ENCODE measurements at regions not wholly inside any gene's neighbourhood (a gene's known extent, or its start where the extent isn't known, plus 50 kb on each side); places are given as distances from the start of the nearest gene placed in this dataset.
"Not testable (repeated sequence)": the region's sequence is repeated elsewhere in the genome, so short reads cannot be mapped to it uniquely, and the experiment has no call there.

DNA sequence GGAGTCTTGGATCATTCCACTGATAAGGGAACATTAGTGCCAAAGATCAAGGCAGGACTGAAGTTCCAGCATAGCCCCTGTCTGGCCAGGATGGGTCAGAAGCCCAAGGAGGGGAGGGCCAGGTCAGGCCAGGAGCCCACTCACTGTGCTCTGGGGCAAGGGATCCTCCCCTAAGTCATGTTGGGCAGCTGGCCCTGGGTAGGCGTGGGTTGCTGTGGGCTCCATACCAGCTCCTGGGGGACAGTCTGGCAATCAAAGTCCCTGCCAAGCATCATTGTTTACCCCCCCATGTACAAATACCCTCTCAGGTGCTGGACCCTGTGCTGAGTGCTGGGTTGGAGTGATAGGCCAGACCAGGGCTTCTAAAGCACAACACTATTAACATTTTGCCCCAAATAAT lies 130.5 kb downstream of the IRX5 start:
- intact Hi-C loops (cut with micrococcal nuclease) = no loop called here

DNA sequence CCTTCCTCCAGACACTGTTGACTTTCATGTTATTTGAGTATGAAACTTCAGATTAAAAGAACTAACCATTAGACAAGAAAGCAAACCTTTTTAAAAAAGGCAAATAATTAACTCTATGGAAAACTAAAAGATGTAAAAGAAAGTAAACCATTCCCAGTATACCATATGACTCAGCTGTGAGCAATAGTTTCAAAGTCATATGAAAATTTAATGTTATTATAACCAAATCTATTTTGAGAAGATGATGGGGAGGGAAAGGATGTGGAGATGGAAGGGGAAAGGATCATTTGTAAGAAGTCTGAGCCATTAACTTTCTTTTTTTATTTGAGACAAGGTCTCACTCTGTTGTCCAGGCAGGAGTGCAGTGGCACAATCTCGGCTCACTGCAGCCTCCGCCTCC lies 131.8 kb downstream of the IRX5 start:
- intact Hi-C loops (cut with micrococcal nuclease) = no loop called here

DNA sequence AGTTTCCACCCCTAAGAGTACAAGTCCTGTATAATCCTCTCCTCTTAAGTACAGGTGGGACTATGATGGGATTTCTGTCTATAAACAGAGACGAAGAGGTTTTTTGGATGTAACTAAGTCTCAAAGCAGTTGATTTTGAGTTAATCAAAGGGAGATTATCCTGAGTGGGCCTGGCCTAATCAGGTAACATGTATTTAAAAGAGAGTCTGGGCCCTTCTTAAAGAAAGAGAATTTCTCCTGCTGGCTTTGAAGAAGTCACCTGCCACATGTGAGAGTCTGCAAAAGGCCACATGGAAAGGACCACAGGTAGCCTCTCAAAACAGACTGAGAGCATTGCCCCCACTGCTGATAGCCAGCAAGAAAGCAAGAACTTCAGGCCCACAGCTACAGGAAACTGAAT lies 142.3 kb downstream of the IRX5 start:
- intact Hi-C loops (cut with micrococcal nuclease) = no loop called here

DNA sequence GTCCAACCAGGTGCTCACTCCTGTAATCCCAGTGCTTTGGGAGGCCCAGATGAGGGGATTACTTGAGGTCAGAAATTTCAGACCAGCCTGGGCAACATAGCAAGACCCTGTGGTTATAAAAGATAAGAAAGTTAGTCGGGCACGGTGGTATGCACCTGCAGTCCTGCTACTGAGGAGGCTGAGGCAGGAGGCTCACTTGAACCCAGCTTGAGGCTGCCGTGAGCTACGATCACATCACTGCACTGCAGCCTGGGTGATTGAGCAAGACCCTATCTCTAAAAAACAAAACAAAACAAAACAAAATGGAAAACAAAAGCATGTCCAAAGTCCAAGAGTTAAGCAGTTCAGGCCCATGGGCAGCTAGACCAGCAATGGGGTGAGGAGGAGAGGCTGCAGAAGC lies 143.2 kb downstream of the IRX5 start:
- intact Hi-C loops (cut with micrococcal nuclease) = no loop called here

DNA sequence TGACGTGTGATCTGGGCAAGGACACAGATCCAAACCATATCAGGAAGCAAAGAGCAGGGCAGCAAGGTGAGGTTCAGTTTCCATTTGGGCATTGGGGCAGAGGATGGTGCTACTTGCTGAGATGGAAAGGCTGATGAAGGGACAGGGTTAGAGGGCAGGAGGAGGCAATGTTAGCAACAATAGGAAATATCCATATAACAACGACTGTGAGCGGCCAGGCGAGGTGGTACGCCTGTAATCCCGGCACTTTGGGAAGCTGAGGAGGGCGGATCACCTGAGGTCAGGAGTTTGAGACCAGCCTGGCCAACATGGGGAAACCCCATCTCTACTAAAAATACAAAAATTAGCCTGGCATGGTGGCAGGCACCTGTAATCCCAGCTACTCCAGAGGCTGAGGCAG lies 144.5 kb downstream of the IRX5 start:
- intact Hi-C loops (cut with micrococcal nuclease) = not testable (repeated sequence)

DNA sequence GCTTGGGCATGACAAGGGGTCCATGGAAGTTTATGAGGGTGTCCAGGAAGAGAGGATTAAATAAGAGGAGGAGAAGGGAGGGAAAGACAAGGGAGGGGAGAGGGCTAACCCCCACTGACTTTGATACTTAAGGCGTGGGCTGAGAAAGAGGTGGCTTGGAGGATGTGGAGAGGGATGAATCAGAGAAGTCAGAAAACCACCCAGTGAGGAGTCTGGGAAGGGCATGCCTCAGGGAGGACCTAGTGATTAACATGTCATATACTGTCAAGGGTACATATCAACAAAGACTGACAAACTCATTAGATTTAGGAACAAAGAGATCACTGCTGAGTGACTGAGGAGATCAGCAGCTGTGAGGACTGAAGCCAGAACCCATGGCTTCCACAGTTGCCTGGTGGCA lies 145.4 kb downstream of the IRX5 start:
- intact Hi-C loops (cut with micrococcal nuclease) = no loop called here

DNA sequence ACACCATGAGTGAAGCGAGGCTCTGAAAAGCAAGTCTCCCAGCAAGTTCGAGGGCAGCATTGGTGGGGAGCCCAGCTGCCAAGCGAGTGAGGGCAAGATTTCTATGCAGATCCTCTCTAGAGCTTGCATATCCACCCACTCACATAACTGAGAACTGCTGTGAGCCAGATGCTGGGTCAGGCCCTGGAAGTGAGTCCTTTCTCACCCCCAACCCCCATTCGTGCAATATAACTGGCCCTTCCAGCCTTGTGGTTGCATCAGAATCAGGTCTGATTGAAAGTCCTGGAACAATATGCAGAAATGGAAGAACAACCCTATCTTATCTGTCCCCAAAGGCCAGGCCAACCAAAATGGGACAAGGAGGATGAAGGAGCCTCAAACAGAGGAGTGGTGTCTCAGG lies 146.6 kb downstream of the IRX5 start:
- intact Hi-C loops (cut with micrococcal nuclease) = no loop called here

DNA sequence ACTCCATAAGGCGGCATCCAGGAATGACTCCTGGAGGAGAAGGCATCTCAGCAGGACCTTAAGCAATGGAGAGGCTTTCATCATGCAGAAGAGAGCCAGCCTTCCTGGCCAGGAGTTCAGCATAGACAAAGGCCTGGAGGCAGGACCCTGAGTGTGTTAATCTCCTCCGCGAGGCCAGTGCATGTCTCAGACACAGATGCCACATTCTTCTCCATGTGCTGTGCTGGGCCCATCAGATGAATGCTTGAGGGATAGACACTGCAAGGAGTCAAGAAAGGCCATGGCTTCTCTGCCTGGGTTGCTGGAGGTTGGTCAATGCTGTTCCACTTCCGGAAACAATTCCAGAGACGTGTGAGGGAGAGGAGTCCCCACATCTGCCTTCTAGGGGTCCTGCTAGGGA lies 147.5 kb downstream of the IRX5 start:
- intact Hi-C loops (cut with micrococcal nuclease) = no loop called here

DNA sequence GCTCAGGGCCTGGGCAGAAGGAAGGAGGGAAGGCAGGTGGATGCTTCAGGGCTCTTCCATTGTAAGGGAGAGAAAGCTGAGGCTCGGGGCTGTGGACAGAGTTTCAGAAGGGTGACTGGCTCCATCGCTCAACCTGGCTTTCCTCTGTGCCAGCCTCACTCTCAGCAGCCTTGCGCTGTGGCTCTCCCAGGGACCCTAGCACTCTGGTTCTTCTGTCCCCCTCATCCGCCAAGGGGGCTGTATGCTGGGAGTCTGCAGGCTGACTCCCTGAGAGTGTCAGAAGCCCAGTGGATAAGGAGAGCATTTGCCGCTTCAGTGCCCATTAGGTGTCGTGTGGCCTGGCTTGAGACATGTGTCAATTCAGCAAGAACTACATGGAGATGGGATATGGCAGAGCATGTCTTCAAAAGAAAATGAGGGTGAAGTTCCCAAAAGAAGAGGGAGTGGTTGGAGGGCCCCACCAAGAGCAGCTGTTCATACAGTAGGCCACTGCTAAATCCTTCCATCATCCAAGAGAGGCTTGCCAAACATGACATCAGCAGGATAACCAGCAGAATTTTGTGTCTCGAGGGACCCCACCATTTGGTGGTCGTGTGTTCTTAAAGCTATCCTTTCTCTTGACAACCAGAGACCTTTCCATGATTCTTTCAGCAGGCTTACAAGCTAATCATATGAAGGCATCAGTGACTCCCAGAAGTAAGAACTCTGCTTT lies 148.2 kb downstream of the IRX5 start:
- intact Hi-C loops (cut with micrococcal nuclease) = no loop called here

DNA sequence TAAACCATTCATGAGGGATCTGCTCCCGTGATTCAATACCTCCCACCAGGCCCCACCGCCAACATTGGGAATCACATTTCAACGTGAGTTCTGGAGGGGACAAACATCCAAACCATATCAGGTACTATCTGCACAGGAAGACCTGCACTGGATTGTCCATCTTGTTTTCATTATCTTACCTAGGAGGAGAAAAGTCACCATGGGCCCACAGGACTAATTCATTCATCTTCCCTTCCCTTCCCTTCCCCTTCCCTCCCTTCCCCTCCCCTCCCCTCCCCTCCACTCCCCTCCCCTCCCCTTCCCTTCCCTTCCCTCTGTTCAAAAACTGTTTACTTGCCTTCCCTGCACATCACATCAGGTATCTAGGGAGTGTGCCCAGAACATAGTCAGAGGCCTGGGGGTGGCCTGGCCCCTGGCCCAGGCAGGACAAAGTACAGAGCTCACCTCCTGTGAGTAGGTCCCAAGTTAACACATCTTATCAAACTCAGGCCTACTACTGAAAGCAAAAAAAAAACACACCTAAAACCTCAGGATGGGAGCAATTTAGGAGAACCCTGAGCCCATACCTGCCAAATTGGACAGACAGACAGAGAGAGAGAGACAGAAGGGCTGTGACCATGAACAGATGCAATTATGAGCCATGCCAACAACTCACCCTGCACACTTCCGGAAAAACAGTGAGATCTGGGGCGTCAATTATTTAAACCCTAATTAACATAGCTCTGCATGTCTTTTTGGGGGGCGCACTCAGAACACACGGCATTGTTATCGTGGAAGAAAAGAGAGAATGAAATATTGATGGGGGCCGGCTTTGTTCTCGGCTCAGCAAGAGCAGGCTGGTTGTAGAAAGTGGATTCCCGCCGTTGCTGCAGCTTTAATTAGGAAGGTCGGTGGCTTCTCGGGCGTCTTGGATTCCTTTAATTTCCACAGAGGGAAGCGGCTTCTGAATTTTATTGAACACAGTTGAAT lies 151.2 kb downstream of the IRX5 start:
- intact Hi-C loops (cut with micrococcal nuclease) = no loop called here

DNA sequence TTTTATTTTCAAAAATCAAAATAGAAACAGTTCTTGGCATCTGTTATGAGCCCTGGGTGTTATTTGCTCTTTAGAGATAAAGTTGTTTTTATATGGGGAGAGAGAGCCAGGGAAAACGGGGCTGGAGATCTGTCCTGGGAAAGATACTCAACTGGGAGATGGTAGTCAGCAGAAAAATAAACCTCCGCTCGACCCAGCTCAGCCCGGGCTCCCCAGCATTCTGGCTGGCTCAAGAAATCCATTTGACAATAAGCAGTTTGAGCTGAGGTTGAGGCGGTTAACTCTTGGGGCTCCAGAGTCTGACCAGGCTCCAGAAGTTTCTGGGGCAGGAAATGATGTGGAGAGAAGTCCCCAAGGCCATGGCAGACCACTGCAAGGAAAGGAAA lies 151.9 kb downstream of the IRX5 start:
- intact Hi-C loops (cut with micrococcal nuclease) = no loop called here

DNA sequence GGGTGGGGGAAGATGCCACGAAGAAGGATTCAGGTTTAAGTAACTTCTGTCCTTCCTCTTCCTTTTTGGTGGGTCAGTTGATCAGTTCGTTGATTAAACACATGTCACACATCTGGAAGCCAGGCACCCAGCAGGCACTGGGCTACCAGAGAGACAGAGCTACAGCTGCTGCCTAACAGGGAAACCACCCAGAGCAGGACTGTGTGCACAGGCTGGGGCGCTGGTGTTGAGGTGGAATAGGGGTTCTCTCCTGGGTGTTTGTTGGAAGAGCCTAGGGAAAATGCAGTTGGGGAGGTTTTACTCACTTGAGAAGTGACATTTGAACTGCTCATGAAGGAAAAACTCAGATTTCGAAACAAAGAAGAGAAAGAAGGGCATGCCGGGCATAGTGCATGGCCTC lies 152.4 kb downstream of the IRX5 start:
- intact Hi-C loops (cut with micrococcal nuclease) = no loop called here

DNA sequence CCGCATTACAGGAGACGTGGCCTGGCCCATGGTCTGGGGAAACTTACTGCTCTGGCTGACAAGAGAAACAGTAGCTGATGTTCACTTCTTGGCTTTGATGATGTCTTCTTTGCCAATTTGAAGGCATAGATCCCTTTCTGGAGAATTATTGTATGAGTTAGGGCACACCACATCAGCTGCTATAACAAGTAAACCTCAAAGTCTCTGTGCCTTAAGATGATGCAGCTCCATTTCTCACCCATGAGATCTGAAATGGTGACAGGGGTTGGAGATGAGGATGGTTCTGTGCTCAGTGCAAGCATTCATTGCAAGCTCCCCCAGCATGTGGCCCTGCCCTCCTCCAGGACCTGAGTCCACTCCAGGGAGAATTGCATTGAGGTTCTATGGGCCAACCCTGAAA lies 157.4 kb downstream of the IRX5 start:
- intact Hi-C loops (cut with micrococcal nuclease) = no loop called here

DNA sequence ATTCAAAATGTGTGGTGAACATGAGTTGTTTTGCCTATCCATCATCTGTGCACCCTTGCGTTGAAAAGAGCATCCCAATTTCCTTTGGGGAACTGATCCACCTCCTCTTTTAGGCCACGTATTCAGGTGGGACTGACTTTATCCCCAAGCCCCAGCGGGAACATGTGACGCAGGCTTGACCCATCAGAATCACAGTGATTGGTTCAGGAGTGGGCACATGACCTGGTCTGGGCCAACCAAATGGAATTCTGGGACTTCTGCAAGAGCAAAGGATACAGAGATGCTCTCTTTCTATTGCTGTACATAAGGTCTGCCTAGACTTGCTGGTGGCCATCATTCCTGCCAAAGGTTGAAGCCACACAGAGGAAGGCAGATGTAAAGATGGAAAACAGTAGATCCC lies 158.9 kb downstream of the IRX5 start:
- intact Hi-C loops (cut with micrococcal nuclease) = no loop called here

DNA sequence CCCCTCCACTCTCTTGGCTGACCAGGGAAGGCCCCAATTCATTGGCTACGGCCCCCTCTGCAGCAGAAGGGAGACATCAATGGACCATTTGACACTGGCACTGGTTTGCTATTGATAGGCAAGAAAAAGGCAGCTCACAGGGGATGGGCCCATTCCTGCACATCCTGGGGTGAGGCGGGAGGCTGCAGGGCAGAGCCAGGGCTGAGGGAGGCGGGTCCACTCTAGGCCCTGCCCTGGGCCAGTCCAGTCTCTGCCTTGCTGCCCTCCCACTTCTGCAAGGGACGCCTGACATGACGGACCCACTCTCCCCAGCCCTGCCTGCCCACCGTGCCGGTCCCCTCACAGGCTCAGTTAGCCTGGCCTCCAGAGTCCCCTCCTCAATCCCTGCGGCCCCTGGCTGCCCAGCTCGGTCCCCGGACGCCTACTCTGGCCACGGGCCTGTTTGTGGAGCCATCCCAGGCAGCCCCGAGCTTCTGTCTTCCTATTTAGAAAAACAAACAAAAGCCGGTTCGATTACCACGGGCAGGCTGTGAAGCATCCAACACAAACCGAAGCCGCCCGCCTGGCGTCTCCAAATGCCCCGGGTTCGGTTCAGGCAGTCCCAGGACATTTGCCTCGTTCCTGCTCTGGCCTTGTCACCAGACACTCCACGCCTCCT lies 160.7 kb downstream of the IRX5 start:
- intact Hi-C loops (cut with micrococcal nuclease) = no loop called here

DNA sequence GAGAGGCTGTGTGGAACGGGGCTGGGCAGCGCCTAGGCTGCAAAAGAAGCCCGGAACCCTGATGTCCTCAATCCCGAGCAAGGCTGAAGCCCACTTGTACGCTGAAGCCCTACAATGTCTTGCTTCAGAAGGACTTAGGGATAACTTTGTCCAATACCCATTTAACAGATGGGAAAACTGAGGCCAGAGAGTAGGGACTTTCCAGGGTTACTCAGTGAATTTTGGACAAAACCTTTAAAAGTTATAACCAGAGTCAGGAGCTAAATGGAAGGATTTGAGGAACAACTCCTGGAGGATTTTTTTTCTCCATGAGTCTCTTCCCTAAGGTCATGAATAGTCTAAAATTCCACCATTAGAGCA lies 161.2 kb downstream of the IRX5 start:
- intact Hi-C loops (cut with micrococcal nuclease) = no loop called here

DNA sequence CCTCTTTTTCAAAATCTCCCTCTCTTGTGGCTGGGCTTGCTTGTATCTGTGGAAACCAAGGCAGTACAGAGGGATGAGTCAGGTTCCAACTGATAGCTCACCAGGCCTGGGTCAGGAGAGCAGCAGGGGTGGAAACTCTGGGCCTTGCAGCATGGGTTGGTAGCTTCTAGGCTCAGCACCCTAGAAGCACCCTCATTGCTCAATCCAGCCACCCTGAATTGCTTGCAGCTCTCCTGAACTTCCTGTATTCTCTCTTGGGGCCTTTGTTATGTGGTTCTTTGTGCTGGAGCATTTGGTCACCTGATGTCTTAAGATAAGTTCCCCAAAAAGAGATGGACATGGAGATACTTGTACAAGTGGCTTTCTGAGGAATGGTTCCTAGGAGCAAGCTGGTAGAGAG lies 169.4 kb downstream of the IRX5 start:
- intact Hi-C loops (cut with micrococcal nuclease) = no loop called here

DNA sequence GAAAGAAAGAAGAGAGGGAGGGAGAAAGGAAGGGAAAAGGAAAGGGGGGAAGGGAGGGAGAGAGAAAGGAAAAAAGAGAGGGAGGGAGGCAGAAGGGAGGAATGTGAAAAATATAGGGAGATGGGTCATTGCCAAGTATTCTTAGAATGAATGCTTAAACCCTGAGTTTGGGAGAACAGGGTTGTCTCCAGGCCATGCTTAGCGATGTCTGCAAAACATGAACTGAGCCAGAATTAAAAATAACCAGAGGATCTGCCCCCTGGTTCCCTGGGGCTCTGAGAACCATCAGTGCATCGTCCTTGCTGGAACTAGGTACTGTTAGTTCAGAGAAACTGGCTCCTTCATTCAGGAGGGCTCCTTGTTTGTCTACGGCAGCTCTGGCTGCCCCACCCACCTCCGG lies 170.4 kb downstream of the IRX5 start:
- intact Hi-C loops (cut with micrococcal nuclease) = no loop called here

DNA sequence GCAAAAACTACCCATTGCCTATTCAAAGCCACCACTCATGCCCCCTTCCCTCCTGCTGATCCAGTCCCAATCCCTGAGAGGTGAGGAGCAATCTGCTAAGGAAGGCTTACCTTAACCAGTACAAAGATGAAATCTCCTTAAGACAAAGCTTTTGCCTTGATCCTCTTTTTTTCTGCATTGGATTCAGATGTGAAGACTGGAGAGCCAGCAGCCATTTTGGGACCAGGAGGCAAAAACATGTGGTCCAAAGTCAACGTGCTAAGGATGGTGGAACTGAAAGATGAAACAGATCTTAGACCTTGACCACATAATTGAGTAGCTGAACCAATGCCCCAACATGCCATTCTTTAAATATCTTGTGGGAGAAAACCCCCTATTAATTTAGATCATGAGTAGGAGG lies 171.4 kb downstream of the IRX5 start:
- intact Hi-C loops (cut with micrococcal nuclease) = no loop called here

DNA sequence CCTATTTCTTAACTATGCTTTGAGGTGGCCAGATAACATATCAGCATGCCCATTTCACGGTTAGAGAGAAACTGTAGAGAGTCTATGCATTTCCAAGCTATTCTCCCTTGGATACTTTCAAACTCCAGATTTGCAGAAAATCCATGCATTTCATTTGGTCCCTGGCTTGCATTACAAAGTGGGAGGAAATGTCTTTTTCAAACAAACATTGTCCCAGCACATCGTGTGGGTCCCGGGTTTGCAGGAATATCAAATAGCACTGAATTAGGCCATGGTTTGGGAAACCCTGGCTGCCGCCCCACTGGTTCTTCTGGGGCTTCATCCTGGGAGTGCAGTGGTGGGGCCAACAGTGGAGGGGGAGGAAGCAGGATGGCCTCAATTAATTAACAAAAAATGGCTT lies 171.9 kb downstream of the IRX5 start:
- intact Hi-C loops (cut with micrococcal nuclease) = no loop called here

DNA sequence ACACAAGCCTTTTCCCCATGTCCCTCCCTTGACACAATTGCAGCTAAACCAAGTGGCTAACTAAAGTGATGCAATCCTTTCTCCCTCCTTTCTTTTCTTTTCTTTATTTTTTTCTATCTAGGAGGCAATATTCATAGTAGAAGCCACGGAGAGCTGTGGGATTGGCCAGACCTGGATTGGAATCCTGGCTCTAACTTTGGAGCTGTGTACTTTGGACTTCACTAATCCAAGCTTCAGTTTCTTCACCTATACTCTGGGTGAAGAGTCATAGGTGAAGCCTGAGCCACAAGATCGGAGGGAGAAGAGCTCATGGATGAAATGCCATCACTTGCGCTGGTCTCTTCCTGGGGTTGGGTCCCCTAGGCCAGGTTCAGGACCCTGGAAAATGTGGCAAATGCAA lies 177.2 kb downstream of the IRX5 start:
- intact Hi-C loops (cut with micrococcal nuclease) = no loop called here

DNA sequence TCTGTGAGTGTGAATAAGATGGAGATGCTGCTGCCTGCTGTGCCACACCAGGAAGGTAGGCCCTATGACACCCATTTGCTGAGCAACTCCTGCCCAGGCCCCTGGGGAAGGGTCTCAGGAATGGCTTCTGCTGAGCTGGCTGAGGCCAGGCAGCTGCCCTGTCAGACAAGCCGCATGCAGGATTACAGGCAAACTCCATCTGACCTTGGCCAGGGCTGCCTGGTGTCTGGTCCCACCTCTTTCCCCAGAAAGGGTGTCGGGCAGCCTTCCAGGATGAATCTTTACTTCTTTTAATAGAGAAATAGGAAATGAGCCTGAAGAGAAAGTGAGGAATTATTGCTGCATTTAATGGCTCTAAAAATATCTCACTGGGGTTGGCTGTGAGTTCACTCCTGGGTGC lies 182.5 kb downstream of the IRX5 start:
- intact Hi-C loops (cut with micrococcal nuclease) = loop anchor here (5.0 kb wide), 1 partner anchor 1151 kb away; no protein-coding TSS in a partner anchor
